Stomach (tissue), 8 donors: ENCODE measurements at regions not wholly inside any gene's neighbourhood (a gene's known extent, or its start where the extent isn't known, plus 50 kb on each side); places are given as distances from the start of the nearest gene placed in this dataset.

Experiments
- DNase-seq, 2 donors: peaks; one replicate each; pipeline versions ENCODE4 v3.0.0 to v3.0.0-alpha.2; 2013 to 2019
- H3K27ac ChIP-seq, 5 donors: fragments of 200-600 bp in 4 of 5; sonication (generic) in 4 of 5; one replicate each; pipeline ENCODE4 v1.5.1; 2013 to 2019; ENCODE audit warnings: mild to moderate bottlenecking in 1 of 5, moderate library complexity in 1 of 5
- H3K27me3 ChIP-seq, 3 donors: fragments of 200-600 bp; sonication (generic); one replicate each; pipeline ENCODE4 v1.5.1; 2017 to 2019; ENCODE audit warnings: mixed run types in 1 of 3
- H3K36me3 ChIP-seq, 4 donors: fragments of 200-600 bp; sonication (generic); 1 replicate in 3 of 4; 2 replicates in 1 of 4; pipeline ENCODE4 v1.5.1; 2016 to 2019
- H3K4me1 ChIP-seq, 4 donors: fragments of 200-600 bp; sonication (generic); one replicate each; pipeline ENCODE4 v1.5.1; 2016 to 2019
- H3K4me3 ChIP-seq, 4 donors: fragments of 200-600 bp; sonication (generic) in 3 of 4; one replicate each; pipeline ENCODE4 v1.5.1; 2016 to 2019; ENCODE audit warnings: mild to moderate bottlenecking in 1 of 4
- H3K9me3 ChIP-seq, 4 donors: fragments of 200-600 bp; sonication (generic); one replicate each; pipeline ENCODE4 v1.5.1; 2016 to 2019
- EP300 ChIP-seq: sonication (generic); formaldehyde crosslinking; IDR thresholded peaks from one replicate; pipeline ENCODE4 v1.6.1; 2017; ENCODE audit warnings: antibody characterized with exemption
- POLR2A ChIP-seq, 4 donors: fragments of 450-650 bp; IDR thresholded peaks; one replicate each; pipeline ENCODE4 v1.6.1; 2016; ENCODE audit warnings: antibody characterized with exemption in 4 of 4, control low read depth in 2 of 4, mild to moderate bottlenecking in 1 of 4, moderate library complexity in 1 of 4
- POLR2AphosphoS5 ChIP-seq, 3 donors: sonication (generic); formaldehyde crosslinking; IDR thresholded peaks; one replicate each; pipeline ENCODE4 v1.6.1; 2016; ENCODE audit warnings: antibody characterized with exemption in 3 of 3
- WGBS, 5 donors: extraction: QIAGEN DNeasy Blood & Tissue Kit in 3 of 5; methylation state at CpG; one replicate each; pipeline versions ENCODE4 v1.1.5 to v1.1.7; 2013 to 2018; 5-methylcytosine and 5-hydroxymethylcytosine counted together
- intact Hi-C: fragments of 100-400 bp; cut with DNase I; formaldehyde crosslinking; loops from one replicate; pipeline ENCODE4 v1.15.1; 2023; ENCODE audit warnings: low total_unique reads
- TF ChIP-seq, protein P1 (sequence below), 7 experiments: fragments of 450-650 bp in 4 of 7; fragments of 200-600 bp in 3 of 7; sonication (generic) in 3 of 7; IDR thresholded peaks; one replicate each; pipeline ENCODE4 v1.5.1; 2016 to 2019; ENCODE audit warnings: antibody characterized with exemption in 7 of 7, control low read depth in 2 of 7, mild to moderate bottlenecking in 1 of 7
- donor health status: healthy with polysubstance abuse.
- donor health status: Bipolar disorder and iron deficiency.
- donor health status: healthy.

DNA sequence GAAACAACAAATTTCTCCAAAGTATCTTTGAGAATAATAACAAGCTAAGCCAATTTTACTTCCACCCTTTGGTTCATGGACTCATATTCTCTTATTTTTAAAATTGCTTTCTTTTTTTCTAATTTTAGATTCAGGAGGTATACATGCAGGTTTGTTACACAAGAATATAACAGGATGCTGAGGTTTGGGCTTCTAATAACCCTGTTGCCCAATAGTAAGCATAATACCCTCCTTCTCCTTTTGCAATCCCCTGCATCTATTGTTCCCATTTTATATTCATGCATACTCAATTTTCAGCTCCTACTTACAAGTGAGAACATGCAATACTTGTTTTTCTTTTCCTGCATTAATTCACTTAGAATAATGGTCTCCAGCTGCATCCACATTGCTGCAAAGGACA, 202.3 kb upstream of the FSTL5 start:
- Histone ChIP-seq H3K36me3 (no peaks in the 10 kb centered on the region), H3K27ac (no peak overlapping the region), H3K4me1 (no peaks in the 10 kb centered on the region), H3K27me3 (no peaks in the 10 kb centered on the region), H3K4me3 (no peak overlapping the region), H3K9me3 (no peaks in the 10 kb centered on the region)
- TF ChIP-seq POLR2A (IDR thresholded peaks at IDR 0.05): no peak
- no peak for TF ChIP-seq EP300
- TF ChIP-seq POLR2AphosphoS5 (IDR thresholded peaks at IDR 0.05): no peak
- TF ChIP-seq, protein P1, sequence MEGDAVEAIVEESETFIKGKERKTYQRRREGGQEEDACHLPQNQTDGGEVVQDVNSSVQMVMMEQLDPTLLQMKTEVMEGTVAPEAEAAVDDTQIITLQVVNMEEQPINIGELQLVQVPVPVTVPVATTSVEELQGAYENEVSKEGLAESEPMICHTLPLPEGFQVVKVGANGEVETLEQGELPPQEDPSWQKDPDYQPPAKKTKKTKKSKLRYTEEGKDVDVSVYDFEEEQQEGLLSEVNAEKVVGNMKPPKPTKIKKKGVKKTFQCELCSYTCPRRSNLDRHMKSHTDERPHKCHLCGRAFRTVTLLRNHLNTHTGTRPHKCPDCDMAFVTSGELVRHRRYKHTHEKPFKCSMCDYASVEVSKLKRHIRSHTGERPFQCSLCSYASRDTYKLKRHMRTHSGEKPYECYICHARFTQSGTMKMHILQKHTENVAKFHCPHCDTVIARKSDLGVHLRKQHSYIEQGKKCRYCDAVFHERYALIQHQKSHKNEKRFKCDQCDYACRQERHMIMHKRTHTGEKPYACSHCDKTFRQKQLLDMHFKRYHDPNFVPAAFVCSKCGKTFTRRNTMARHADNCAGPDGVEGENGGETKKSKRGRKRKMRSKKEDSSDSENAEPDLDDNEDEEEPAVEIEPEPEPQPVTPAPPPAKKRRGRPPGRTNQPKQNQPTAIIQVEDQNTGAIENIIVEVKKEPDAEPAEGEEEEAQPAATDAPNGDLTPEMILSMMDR (IDR thresholded peaks at IDR 0.05): no peak
- DNase-seq: no peak
- intact Hi-C loops: no loop called here

DNA sequence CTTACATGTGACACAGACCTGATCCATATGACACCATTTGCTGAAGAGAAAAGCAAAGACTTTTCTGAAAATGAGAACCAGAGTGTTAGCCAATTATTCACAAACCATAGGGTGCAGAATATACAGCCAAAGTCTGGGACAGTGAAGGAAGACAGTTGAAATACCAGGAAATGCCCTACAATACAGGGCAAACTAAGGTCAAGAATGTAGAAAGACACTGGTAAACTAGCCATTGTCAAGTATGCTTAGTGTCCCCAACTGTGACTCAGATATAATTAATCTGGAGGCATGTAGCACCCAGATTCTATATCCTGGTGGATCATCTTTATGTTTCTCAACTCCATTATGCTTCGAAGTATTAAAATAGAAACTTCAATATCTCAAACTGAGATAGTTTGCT, 200.9 kb upstream of the FSTL5 start:
- Histone ChIP-seq H3K9me3 (no peaks in the 10 kb centered on the region), H3K4me1 (no peaks in the 10 kb centered on the region), H3K4me3 (no peak overlapping the region), H3K27ac (no peak overlapping the region), H3K36me3 (no peaks in the 10 kb centered on the region), H3K27me3 (no peaks in the 10 kb centered on the region)
- DNase-seq: no peak
- WGBS, 5 donors: 73 to 93% (median 79%) methylated on average over 1 of the region's 1 CpG
- intact Hi-C loops: no loop called here
- TF ChIP-seq EP300 (no peak), POLR2A (IDR thresholded peaks at IDR 0.05) (no peak), POLR2AphosphoS5 (IDR thresholded peaks at IDR 0.05) (no peak)
- TF ChIP-seq, protein P1 (IDR thresholded peaks at IDR 0.05): no peak

DNA sequence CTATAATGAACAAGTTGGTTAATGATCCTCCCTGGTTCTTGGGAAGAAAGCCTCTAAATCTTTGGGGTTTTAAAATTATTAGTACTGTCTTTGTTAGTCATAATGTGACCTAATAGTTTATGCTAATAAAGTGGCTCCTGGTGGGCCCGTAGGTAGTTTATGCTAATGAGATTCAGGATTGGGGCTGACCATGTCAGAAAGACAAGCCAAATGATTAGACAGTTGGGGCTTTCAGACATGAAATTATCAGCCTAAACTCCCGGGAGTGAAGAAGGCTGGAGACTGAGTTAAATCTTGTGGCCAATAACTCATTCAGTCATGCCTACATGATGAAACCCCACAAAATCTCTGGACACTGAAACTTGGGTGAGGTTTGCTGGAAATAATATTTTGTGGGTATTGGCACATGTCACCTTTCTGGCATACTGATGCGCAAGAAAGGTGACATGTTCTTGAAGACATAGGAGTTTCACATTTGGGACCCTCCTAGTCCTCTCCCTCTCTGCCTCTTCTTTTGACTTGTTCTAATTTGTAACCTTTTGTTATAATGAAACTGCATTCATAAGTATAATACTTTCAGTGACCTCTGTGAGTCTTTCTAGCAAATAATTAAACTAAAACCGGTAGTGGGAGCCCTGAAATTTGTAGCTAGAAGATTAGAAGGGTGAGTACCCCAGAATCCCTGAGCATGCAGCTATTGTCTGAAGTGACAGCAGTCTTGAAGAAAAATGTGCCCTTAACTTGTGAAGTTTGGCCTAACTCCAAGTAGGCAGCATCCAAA, 196.8 kb upstream of the FSTL5 start:
- 68 to 77% (median 71%) methylated on average over 4 of the region's 4 CpGs for WGBS, 5 donors
- Histone ChIP-seq H3K36me3 (no peaks in the 10 kb centered on the region), H3K9me3 (no peaks in the 10 kb centered on the region), H3K27ac (no peak overlapping the region), H3K4me3 (no peak overlapping the region), H3K4me1 (no peaks in the 10 kb centered on the region), H3K27me3 (no peaks in the 10 kb centered on the region)
- intact Hi-C loops: no loop called here
- no peak for DNase-seq
- no peak for TF ChIP-seq EP300
- TF ChIP-seq, protein P1 (IDR thresholded peaks at IDR 0.05): no peak
- no peak for TF ChIP-seq POLR2A (IDR thresholded peaks at IDR 0.05)
- TF ChIP-seq POLR2AphosphoS5 (IDR thresholded peaks at IDR 0.05): no peak

DNA sequence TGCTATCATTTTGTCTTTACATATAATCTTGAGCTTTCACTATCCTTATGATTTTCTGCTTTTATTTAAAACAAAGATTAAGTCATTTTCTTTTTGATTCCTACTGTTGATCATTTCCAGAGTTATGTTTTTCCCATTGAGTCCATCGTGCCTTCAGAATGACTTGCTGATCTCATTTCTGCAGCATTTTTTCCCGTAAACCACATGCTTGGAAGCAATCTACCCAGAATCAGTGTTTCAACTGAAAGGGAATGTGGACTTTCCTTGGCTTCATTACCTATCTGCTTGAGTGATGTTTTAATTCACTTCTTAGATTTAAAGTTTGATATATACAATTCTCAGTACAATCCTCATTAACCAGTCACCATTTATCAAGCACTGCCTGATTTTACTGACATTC, 192.4 kb upstream of the FSTL5 start:
- Histone ChIP-seq H3K4me3 (no peak overlapping the region), H3K4me1 (no peaks in the 10 kb centered on the region), H3K9me3 (no peaks in the 10 kb centered on the region), H3K36me3 (no peaks in the 10 kb centered on the region), H3K27ac (no peak overlapping the region), H3K27me3 (no peaks in the 10 kb centered on the region)
- TF ChIP-seq, protein P1 (IDR thresholded peaks at IDR 0.05): no peak
- TF ChIP-seq POLR2AphosphoS5 (IDR thresholded peaks at IDR 0.05) (no peak), EP300 (no peak), POLR2A (IDR thresholded peaks at IDR 0.05) (no peak)
- WGBS, 5 donors: 72 to 87% (median 86%) methylated on average over 2 of the region's 2 CpGs
- intact Hi-C loops: no loop called here
- no peak for DNase-seq
